ENCODE measurements at regions not wholly inside any gene's neighbourhood (a gene's known extent, or its start where the extent isn't known, plus 50 kb on each side); places are given as distances from the start of the nearest gene placed in this dataset.

DNA sequence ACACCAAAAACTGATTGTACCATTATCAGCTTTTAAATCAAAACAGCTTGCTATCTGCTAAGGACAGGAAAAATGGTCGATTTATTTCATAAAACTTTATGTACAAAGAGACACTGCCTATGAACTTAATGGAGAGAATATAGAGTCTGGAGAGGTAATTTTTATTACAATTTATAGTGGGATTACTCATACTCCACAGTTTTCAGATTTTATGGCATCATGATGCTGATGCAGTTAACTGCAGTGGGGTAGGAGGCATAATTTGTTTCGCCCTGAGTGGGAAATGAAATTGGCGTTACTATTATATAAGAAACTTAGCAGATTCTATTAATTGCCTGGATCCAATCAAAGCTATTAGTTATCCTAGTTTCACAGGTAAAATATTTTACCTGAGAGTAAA lies 301.4 kb downstream of the KLF12 start:
- no peaks in the 10 kb centered on the region for H3K27me3 ChIP-seq
- no peak overlapping the region for H3K4me3 ChIP-seq
- no peaks in the 10 kb centered on the region for H3K36me3 ChIP-seq
- TF ChIP-seq, protein P1, sequence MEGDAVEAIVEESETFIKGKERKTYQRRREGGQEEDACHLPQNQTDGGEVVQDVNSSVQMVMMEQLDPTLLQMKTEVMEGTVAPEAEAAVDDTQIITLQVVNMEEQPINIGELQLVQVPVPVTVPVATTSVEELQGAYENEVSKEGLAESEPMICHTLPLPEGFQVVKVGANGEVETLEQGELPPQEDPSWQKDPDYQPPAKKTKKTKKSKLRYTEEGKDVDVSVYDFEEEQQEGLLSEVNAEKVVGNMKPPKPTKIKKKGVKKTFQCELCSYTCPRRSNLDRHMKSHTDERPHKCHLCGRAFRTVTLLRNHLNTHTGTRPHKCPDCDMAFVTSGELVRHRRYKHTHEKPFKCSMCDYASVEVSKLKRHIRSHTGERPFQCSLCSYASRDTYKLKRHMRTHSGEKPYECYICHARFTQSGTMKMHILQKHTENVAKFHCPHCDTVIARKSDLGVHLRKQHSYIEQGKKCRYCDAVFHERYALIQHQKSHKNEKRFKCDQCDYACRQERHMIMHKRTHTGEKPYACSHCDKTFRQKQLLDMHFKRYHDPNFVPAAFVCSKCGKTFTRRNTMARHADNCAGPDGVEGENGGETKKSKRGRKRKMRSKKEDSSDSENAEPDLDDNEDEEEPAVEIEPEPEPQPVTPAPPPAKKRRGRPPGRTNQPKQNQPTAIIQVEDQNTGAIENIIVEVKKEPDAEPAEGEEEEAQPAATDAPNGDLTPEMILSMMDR (IDR thresholded peaks at IDR 0.05): no peak
- H3K9me3 ChIP-seq: no peaks in the 10 kb centered on the region
- peaks cover 0 to 22% (median 0%) of the 10 kb centered on the region in 4 donors for H3K4me1 ChIP-seq
- no peak for DNase-seq
- H3K27ac ChIP-seq: no peak overlapping the region
- intact Hi-C loops (cut with DNase I; ENCODE audit: low total_unique reads): loop anchor here (10.0 kb wide), 1 partner anchor 302 kb away; the partner anchor contains the start of gene KLF12

DNA sequence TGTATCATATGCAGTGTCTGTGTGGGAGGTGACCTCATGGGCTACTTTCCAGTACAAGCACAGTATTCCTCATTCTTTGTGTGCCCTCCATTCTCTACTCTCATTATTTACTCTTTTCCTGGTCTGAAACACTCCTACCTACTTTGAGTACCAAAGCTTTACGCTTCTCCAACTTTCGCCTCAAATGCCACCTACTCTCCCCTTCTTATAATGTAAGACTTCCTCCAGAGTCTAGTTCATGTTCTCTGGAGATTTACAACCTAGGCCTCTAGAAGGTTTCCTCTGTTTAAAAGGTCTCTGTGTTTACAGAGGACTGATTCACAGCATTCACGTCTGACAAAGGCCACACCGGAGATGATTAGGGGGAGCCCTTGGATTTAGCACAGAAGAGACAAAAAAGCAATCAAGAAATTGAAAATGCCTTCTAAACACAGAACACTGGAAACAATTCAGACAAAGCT lies 302.0 kb downstream of the KLF12 start:
- no peak overlapping the region for H3K27ac ChIP-seq
- H3K4me3 ChIP-seq: no peak overlapping the region
- peaks cover 0 to 18% (median 0%) of the 10 kb centered on the region in 4 donors for H3K4me1 ChIP-seq
- H3K36me3 ChIP-seq: no peaks in the 10 kb centered on the region
- intact Hi-C loops (cut with DNase I; ENCODE audit: low total_unique reads): loop anchor here (10.0 kb wide), 1 partner anchor 303 kb away; the partner anchor contains the start of gene KLF12
- no peaks in the 10 kb centered on the region for H3K27me3 ChIP-seq
- no peak for DNase-seq
- no peaks in the 10 kb centered on the region for H3K9me3 ChIP-seq
- TF ChIP-seq, protein P1 (IDR thresholded peaks at IDR 0.05): no peak

DNA sequence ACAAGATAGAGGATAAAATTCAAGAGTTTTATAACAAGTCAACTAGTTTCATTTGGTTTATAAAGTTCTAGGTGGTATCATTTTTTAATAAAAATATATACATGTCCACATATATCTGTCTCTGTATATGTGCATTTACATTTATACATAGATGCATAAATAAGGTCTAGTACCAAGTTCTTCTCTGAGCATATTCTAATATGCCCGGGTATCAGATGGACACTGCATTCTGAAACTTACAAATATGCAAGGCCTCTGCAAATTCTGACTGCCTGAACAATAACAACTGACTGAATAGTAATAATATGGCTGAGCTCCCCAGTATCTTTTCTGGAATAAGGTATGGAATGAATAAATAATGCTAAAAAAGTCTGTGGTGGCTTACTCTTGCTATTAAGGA lies 304.8 kb downstream of the KLF12 start:
- Histone ChIP-seq H3K4me1 (peaks cover 0 to 7% (median 0%) of the 10 kb centered on the region in 4 donors), H3K36me3 (no peaks in the 10 kb centered on the region), H3K27me3 (no peaks in the 10 kb centered on the region), H3K4me3 (no peak overlapping the region), H3K27ac (no peak overlapping the region), H3K9me3 (no peaks in the 10 kb centered on the region)
- TF ChIP-seq, protein P1 (IDR thresholded peaks at IDR 0.05): no peak
- DNase-seq: no peak
- intact Hi-C loops (cut with DNase I; ENCODE audit: low total_unique reads): no loop called here

DNA sequence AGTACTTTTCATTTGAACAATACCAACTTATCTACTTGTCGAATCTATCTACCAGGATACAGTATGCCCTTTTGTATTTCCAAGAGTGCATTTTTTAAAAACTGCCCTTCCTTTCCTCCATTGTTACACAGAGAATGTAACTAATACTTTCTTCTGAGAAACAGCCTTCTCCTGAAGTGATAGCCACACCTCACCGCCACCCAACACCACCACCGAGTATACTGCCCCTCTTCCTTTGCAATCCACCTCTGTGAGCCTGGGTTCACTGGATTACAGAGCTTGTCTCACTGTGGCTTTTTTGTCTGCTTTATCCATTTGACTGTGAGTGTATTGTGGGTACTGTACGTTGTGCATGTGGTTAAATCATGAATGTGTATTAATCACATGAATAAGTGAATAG lies 305.4 kb downstream of the KLF12 start:
- Histone ChIP-seq H3K4me1 (peaks cover 0 to 7% (median 0%) of the 10 kb centered on the region in 4 donors), H3K36me3 (no peaks in the 10 kb centered on the region), H3K27me3 (no peaks in the 10 kb centered on the region), H3K4me3 (no peak overlapping the region), H3K9me3 (no peaks in the 10 kb centered on the region), H3K27ac (no peak overlapping the region)
- DNase-seq: no peak
- intact Hi-C loops (cut with DNase I; ENCODE audit: low total_unique reads): no loop called here
- TF ChIP-seq, protein P1 (IDR thresholded peaks at IDR 0.05): no peak

DNA sequence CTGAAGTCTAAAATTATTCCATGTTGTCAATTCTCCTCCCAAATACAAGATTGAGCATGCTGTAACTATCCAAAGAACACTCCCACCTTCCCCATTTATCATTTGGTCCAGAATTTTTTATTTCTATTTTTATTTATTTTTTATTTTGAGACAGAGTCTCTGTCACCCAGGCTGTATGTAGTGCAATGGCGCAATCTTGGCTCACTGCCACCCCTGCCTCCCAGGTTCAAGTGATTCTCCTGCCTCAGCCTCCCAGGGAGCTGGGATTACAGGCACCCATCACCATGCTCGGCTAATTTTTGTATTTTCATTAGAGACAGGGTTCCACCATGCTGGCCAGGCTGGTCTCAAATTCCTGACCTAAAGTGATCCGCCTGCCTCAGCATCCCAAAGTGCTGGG lies 306.8 kb downstream of the KLF12 start:
- H3K36me3 ChIP-seq: no peaks in the 10 kb centered on the region
- no peaks in the 10 kb centered on the region for H3K9me3 ChIP-seq
- H3K27ac ChIP-seq: no peak overlapping the region
- H3K27me3 ChIP-seq: no peaks in the 10 kb centered on the region
- DNase-seq: no peak
- TF ChIP-seq, protein P1 (IDR thresholded peaks at IDR 0.05): no peak
- H3K4me3 ChIP-seq: no peak overlapping the region
- intact Hi-C loops (cut with DNase I; ENCODE audit: low total_unique reads): no loop called here
- H3K4me1 ChIP-seq: peaks cover 0 to 6% (median 0%) of the 10 kb centered on the region in 4 donors

DNA sequence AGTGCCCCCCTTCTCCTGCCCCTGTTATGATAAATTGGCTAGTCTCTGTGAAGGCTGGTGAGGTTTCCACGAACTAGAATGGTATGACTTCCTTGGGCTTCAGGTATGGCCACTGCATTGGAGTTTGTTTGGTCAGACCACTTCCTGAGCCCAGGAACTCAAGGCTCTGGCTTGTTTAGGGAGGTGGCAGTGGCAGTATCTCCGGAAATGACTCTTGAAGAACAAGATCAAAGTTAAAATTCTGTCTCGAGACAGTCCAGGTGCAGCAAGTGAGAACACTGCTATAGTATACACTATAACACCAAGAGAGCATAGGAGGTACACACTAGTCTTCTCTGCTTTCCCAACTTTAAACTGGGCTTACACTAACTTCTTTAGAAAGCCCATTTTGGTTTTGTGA lies 309.1 kb downstream of the KLF12 start:
- Histone ChIP-seq H3K27me3 (no peaks in the 10 kb centered on the region), H3K9me3 (no peaks in the 10 kb centered on the region), H3K27ac (no peak overlapping the region), H3K36me3 (no peaks in the 10 kb centered on the region), H3K4me1 (no peaks in the 10 kb centered on the region), H3K4me3 (no peak overlapping the region)
- DNase-seq: no peak
- intact Hi-C loops (cut with DNase I; ENCODE audit: low total_unique reads): no loop called here
- TF ChIP-seq, protein P1 (IDR thresholded peaks at IDR 0.05): no peak

Measured in tibial artery (tissue), 4 donors.